Thoracic aorta (tissue), 2 donors: ENCODE measurements at regions not wholly inside any gene's neighbourhood (a gene's known extent, or its start where the extent isn't known, plus 50 kb on each side); places are given as distances from the start of the nearest gene placed in this dataset.

ENCODE experiments used
- ATAC-seq: fragments of 150-250 bp; one replicate; pipeline ENCODE4 v1.8.0; 2017; ENCODE audit warnings: low read depth; ENCODE audit not compliant: insufficient number of reproducible peaks, low FRiP score
- DNase-seq: peaks from one replicate; pipeline ENCODE4 v3.0.0-alpha.2; 2020; ENCODE audit warnings: low spot score
- H3K27ac ChIP-seq, 2 donors: fragments of 200-600 bp; sonication (generic); 1 replicate in 1 of 2; 2 replicates in 1 of 2; pipeline ENCODE4 v1.5.1; 2016; ENCODE audit warnings: mild to moderate bottlenecking in 2 of 2, moderate library complexity in 2 of 2
- H3K27me3 ChIP-seq: fragments of 200-600 bp; sonication (generic); replicated peaks from 2 replicates; pipeline ENCODE4 v1.6.0; 2016; ENCODE audit warnings: mild to moderate bottlenecking; ENCODE audit not compliant: insufficient read depth
- H3K36me3 ChIP-seq: fragments of 200-600 bp; sonication (generic); one replicate; pipeline ENCODE4 v1.5.1; 2016
- H3K4me1 ChIP-seq, 2 donors: fragments of 200-600 bp; sonication (generic); 1 replicate in 1 of 2; 2 replicates in 1 of 2; pipeline versions ENCODE4 v1.5.1 to v1.6.0; 2016; ENCODE audit warnings: low read depth in 2 of 2, mild to moderate bottlenecking in 1 of 2; ENCODE audit not compliant: control insufficient read depth in 1 of 2
- H3K4me3 ChIP-seq: fragments of 200-600 bp; sonication (generic); 2 replicates; pipeline ENCODE4 v1.5.1; 2016; ENCODE audit warnings: mild to moderate bottlenecking
- H3K9me3 ChIP-seq: fragments of 200-600 bp; sonication (generic); 2 replicates; pipeline ENCODE4 v1.5.1; 2016
- TF ChIP-seq, protein P1 (sequence below): fragments of 200-600 bp; sonication (generic); IDR thresholded peaks from one replicate; pipeline ENCODE4 v1.5.1; 2019; ENCODE audit warnings: antibody characterized with exemption

DNA sequence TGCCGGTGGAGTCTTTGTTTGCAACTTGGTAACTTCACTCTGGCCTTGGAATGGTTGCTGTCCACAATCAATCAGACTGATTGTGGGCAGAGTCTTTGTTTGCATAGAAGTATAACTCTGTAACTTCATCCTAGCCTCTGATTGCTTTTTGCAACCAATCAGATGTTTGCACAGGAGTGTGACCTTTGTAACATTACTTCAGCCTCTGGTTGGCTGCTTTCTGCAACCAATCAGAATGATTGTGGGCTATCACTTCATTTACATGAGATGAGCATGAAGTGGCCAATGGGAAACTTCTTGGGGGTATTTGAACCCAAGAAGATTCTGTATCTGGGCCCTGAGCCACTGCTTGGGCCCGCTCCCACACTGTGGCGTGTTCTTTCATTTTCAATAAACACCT is 79.6 kb upstream of the CLDN5 start:
- H3K4me3 ChIP-seq, result no peak overlapping the region
- H3K36me3 ChIP-seq, result no peaks in the 10 kb centered on the region
- no peak overlapping the region for H3K27ac ChIP-seq
- H3K27me3 ChIP-seq, result no peaks in the 10 kb centered on the region
- H3K9me3 ChIP-seq, result no peaks in the 10 kb centered on the region
- ATAC-seq (no peak), DNase-seq (no peak)
- TF ChIP-seq, protein P1, sequence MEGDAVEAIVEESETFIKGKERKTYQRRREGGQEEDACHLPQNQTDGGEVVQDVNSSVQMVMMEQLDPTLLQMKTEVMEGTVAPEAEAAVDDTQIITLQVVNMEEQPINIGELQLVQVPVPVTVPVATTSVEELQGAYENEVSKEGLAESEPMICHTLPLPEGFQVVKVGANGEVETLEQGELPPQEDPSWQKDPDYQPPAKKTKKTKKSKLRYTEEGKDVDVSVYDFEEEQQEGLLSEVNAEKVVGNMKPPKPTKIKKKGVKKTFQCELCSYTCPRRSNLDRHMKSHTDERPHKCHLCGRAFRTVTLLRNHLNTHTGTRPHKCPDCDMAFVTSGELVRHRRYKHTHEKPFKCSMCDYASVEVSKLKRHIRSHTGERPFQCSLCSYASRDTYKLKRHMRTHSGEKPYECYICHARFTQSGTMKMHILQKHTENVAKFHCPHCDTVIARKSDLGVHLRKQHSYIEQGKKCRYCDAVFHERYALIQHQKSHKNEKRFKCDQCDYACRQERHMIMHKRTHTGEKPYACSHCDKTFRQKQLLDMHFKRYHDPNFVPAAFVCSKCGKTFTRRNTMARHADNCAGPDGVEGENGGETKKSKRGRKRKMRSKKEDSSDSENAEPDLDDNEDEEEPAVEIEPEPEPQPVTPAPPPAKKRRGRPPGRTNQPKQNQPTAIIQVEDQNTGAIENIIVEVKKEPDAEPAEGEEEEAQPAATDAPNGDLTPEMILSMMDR, result no peak
- H3K4me1 ChIP-seq, result no peaks in the 10 kb centered on the region

DNA sequence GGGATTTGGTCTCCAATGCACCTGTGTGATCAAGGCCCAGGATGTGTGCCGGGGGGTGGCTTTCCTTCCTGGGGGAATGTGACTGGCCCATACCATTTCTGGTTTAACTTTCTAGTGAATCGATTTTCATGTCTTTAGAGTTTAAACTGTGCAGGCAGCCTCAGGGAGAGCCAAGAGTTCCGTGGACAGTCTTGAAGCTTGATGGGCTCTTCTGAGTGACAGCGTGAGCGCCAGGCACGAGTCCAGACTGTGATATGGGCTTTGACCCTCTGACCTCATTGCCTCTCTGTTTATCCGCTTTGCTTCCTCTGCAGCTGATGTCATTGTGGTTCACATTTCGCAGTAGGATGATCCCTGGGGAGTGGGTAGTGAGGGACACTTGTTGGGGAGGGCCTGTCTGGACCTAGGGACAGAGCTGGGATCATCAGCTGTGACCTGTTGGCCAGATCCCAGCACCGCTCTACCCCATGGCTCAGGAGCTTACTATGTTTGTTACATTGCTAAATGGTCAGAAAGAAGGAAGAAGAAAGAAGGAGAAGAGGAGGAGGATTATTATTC is 80.6 kb upstream of the CLDN5 start:
- Histone ChIP-seq H3K4me1 (no peaks in the 10 kb centered on the region), H3K9me3 (no peaks in the 10 kb centered on the region), H3K27ac (no peak overlapping the region), H3K36me3 (no peaks in the 10 kb centered on the region), H3K27me3 (no peaks in the 10 kb centered on the region), H3K4me3 (no peak overlapping the region)
- ATAC-seq (no peak), DNase-seq (no peak)
- TF ChIP-seq, protein P1, result no peak

DNA sequence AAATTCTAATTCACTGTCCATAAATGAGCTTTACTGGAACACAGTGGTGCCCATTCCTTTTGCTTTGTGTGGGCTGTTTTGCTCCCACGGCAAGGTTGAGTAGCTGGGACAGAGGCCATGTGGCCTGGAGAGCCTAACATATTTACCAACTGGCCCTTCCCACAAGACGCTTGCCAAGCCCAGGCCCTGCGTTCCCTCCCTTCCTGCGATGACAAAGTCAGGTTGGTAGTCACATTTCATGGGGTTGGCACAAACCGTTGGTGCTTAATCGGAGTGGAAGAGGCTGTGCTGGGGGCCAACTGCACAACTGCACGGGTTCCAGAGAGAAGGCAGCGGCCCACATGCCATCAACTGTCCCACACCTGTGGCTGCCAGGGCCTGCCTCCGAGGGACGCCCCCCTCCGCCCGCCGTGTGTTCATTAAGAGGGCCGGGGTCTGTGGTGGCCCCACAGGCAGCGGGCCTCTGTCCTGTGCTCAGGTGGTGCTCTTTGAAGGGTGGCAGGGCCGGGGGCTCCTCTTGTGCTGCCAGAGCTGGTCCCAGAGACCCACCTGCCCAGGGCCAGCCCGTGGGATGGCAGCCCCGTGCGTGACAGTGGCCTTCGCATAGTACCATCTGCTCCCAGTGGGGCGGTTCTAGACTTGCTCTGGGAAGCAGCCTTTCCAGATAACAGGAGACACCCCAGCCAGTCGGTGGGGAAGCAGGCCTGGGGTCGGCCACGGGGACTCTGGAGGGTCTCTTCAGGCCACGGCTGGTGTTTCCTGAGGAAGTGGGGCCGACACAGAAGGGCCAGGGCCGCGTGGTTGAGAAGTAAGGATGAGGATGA is 81.5 kb upstream of the CLDN5 start:
- Histone ChIP-seq H3K27ac (no peak overlapping the region), H3K9me3 (no peaks in the 10 kb centered on the region), H3K4me1 (no peaks in the 10 kb centered on the region), H3K36me3 (no peaks in the 10 kb centered on the region), H3K27me3 (no peaks in the 10 kb centered on the region), H3K4me3 (no peak overlapping the region)
- DNase-seq (no peak), ATAC-seq (no peak)
- TF ChIP-seq, protein P1, result no peak

DNA sequence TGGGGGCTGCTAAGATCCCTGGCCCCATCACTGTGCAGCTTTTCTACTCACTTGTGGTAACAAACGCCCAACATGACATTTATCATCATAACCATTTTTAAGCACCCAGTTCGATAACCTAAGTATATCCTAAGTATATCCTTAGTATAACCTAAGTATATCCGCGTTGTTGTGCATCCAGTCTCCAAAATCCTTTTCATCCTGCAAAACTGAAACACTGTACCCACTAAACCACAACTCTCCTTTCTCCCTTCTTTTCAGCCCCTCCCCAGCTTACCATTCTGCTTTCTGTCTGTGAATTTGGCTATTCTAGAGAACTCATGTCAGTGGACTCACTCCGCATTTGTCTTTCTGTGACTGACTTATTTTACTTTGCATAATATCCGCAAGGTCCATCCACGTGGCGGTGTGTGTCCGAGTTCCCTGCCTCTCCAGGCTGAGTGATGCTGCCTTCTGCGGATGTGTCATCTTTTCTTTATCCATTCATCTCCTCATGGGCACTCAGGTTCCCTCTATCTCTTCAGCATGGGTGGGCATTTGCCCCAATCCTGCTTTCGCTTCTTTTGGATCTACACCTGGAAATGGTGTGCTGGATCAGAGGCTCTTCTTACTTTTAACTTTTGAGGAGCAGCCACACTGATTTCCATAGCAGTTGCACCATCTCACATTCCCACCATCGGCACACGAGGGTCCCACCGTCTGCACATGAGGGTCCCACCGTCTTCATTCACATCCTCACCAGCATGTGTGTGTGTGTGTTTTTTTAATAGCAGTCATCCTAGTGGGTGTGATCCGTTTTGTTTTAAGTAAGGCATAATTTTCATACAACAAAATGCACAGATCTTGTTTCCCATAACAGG is 82.4 kb upstream of the CLDN5 start:
- Histone ChIP-seq H3K27ac (no peak overlapping the region), H3K9me3 (no peaks in the 10 kb centered on the region), H3K4me3 (no peak overlapping the region), H3K4me1 (no peaks in the 10 kb centered on the region), H3K27me3 (no peaks in the 10 kb centered on the region), H3K36me3 (no peaks in the 10 kb centered on the region)
- ATAC-seq (no peak), DNase-seq (no peak)
- TF ChIP-seq, protein P1, result no peak
